HEK293 (cell line): ENCODE measurements at regions not wholly inside any gene's neighbourhood (a gene's known extent, or its start where the extent isn't known, plus 50 kb on each side); places are given as distances from the start of the nearest gene placed in this dataset.

Source experiments
- HOXC10 ChIP-seq: sonication (generic); formaldehyde crosslinking; IDR thresholded peaks from 2 replicates; pipeline ENCODE4 v1.8.1; 2023; ENCODE audit warnings: mild to moderate bottlenecking, missing genetic modification reagents
- ZNF324 ChIP-seq: fragments of 450-650 bp; formaldehyde crosslinking; IDR thresholded peaks from 2 replicates; pipeline ENCODE4 v1.5.1; 2016; ENCODE audit warnings: missing biosample characterization, missing genetic modification characterization
- TF ChIP-seq, protein P1 (sequence below): fragments of 450-650 bp; formaldehyde crosslinking; IDR thresholded peaks from 2 replicates; pipeline ENCODE4 v1.5.1; 2016; ENCODE audit warnings: missing biosample characterization, missing genetic modification characterization
- TF ChIP-seq, protein P2 (sequence below): fragments of 450-650 bp; formaldehyde crosslinking; IDR thresholded peaks from 2 replicates; pipeline ENCODE4 v1.5.1; 2016; ENCODE audit warnings: missing biosample characterization, missing genetic modification characterization

DNA sequence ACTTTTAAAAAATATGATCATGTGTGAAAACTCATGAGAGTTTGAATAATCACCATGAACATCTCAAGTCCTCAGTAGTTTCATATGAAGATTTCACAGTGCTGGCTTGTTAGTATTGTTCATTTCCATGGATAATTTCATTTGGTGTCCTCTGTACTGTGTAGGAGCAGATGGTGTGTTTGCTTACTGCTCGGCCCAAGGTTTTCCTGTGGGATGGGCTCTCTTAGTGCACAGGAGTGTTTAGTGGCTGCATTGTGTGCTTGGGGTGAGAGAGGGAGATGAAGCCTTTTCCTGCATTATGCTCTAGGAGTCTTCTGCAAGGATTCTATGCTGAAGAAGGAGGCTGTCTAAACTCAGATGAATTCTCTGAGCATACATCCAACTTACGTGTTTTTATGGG, 270.6 kb downstream of the SOCS6 start:
- TF ChIP-seq HOXC10 (CRISPR knock-in tag) (no peak), ZNF324 (tag by site-specific recombination) (no peak)
- TF ChIP-seq, protein P1, sequence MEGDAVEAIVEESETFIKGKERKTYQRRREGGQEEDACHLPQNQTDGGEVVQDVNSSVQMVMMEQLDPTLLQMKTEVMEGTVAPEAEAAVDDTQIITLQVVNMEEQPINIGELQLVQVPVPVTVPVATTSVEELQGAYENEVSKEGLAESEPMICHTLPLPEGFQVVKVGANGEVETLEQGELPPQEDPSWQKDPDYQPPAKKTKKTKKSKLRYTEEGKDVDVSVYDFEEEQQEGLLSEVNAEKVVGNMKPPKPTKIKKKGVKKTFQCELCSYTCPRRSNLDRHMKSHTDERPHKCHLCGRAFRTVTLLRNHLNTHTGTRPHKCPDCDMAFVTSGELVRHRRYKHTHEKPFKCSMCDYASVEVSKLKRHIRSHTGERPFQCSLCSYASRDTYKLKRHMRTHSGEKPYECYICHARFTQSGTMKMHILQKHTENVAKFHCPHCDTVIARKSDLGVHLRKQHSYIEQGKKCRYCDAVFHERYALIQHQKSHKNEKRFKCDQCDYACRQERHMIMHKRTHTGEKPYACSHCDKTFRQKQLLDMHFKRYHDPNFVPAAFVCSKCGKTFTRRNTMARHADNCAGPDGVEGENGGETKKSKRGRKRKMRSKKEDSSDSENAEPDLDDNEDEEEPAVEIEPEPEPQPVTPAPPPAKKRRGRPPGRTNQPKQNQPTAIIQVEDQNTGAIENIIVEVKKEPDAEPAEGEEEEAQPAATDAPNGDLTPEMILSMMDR (tag by site-specific recombination): no peak
- TF ChIP-seq, protein P2, sequence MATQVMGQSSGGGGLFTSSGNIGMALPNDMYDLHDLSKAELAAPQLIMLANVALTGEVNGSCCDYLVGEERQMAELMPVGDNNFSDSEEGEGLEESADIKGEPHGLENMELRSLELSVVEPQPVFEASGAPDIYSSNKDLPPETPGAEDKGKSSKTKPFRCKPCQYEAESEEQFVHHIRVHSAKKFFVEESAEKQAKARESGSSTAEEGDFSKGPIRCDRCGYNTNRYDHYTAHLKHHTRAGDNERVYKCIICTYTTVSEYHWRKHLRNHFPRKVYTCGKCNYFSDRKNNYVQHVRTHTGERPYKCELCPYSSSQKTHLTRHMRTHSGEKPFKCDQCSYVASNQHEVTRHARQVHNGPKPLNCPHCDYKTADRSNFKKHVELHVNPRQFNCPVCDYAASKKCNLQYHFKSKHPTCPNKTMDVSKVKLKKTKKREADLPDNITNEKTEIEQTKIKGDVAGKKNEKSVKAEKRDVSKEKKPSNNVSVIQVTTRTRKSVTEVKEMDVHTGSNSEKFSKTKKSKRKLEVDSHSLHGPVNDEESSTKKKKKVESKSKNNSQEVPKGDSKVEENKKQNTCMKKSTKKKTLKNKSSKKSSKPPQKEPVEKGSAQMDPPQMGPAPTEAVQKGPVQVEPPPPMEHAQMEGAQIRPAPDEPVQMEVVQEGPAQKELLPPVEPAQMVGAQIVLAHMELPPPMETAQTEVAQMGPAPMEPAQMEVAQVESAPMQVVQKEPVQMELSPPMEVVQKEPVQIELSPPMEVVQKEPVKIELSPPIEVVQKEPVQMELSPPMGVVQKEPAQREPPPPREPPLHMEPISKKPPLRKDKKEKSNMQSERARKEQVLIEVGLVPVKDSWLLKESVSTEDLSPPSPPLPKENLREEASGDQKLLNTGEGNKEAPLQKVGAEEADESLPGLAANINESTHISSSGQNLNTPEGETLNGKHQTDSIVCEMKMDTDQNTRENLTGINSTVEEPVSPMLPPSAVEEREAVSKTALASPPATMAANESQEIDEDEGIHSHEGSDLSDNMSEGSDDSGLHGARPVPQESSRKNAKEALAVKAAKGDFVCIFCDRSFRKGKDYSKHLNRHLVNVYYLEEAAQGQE (tag by site-specific recombination): no peak
